CD14-positive monocyte (primary cell): ENCODE measurements at regions not wholly inside any gene's neighbourhood (a gene's known extent, or its start where the extent isn't known, plus 50 kb on each side); places are given as distances from the start of the nearest gene placed in this dataset.

Source experiments
- DNase-seq, 3 donors: peaks; one replicate each; pipeline ENCODE4 v3.0.0-alpha.2; 2011 to 2022
- H2AFZ ChIP-seq: 2 replicates; pipeline ENCODE4 v1.6.0; 2012; ENCODE audit warnings: mild to moderate bottlenecking, low read depth, low read length, inconsistent platforms; ENCODE audit not compliant: insufficient read depth, poor library complexity, severe bottlenecking
- H3K27ac ChIP-seq, 2 donors: 1 replicate in 1 of 2; 2 replicates in 1 of 2; pipeline ENCODE4 v1.5.1; 2012 to 2013; ENCODE audit warnings: low read length in 2 of 2, control low read depth in 1 of 2, inconsistent platforms in 1 of 2, low read depth in 1 of 2, mild to moderate bottlenecking in 1 of 2
- H3K27me3 ChIP-seq, 2 donors: one replicate each; pipeline versions ENCODE4 v1.6.0 to v1.6.1; 2011 to 2013; ENCODE audit warnings: low read length in 2 of 2; ENCODE audit not compliant: control insufficient read depth in 2 of 2, insufficient read depth in 2 of 2
- H3K36me3 ChIP-seq, 2 donors: replicated peaks in 1 of 2; 1 replicate in 1 of 2; 2 replicates in 1 of 2; pipeline versions ENCODE4 v1.5.1 to v1.6.1; 2012 to 2013; ENCODE audit warnings: low read length in 2 of 2, control low read depth in 1 of 2, inconsistent platforms in 1 of 2, mild to moderate bottlenecking in 1 of 2; ENCODE audit not compliant: insufficient read depth in 2 of 2, control insufficient read depth in 1 of 2
- H3K4me1 ChIP-seq, 2 donors: 1 replicate in 1 of 2; 2 replicates in 1 of 2; pipeline versions ENCODE4 v1.5.1 to v1.6.1; 2012 to 2013; ENCODE audit warnings: low read length in 2 of 2, control low read depth in 1 of 2, inconsistent platforms in 1 of 2, mild to moderate bottlenecking in 1 of 2, moderate library complexity in 1 of 2; ENCODE audit not compliant: insufficient read depth in 2 of 2, control insufficient read depth in 1 of 2
- H3K4me2 ChIP-seq: replicated peaks from 2 replicates; pipeline ENCODE3; 2012; ENCODE audit warnings: low read length, moderate library complexity, mild to moderate bottlenecking; ENCODE audit not compliant: poor library complexity, severe bottlenecking; ENCODE audit errors: extremely low read depth
- H3K4me3 ChIP-seq, 3 experiments: fragments of 200-600 bp in 1 of 3; sonication (generic) in 1 of 3; replicated peaks in 1 of 3; 1 replicate in 2 of 3; 2 replicates in 1 of 3; pipeline ENCODE4 v1.5.1; 2011 to 2013; ENCODE audit warnings: low read length in 3 of 3, mild to moderate bottlenecking in 3 of 3, control low read depth in 2 of 3, low read depth in 2 of 3, inconsistent platforms in 1 of 3, moderate library complexity in 1 of 3
- H3K79me2 ChIP-seq: 2 replicates; pipeline ENCODE4 v1.6.0; 2012; ENCODE audit warnings: mild to moderate bottlenecking, control low read depth, inconsistent platforms, low read length, moderate library complexity; ENCODE audit not compliant: insufficient read depth
- H3K9ac ChIP-seq: 2 replicates; pipeline ENCODE4 v1.6.0; 2017; ENCODE audit warnings: low read length, mild to moderate bottlenecking; ENCODE audit not compliant: insufficient read depth, poor library complexity, severe bottlenecking
- H3K9me3 ChIP-seq, 2 donors: replicated peaks in 1 of 2; 1 replicate in 1 of 2; 2 replicates in 1 of 2; pipeline versions ENCODE4 v1.5.1 to v1.6.1; 2012 to 2013; ENCODE audit warnings: low read length in 2 of 2, control low read depth in 1 of 2; ENCODE audit not compliant: control insufficient read depth in 1 of 2, insufficient read depth in 1 of 2
- H4K20me1 ChIP-seq: 2 replicates; pipeline ENCODE4 v1.6.0; 2012; ENCODE audit warnings: mild to moderate bottlenecking, low read length, control low read depth, moderate library complexity; ENCODE audit not compliant: insufficient read depth
- H3K27ac Mint-ChIP-seq, 7 donors: one replicate each; pipeline ENCODE4 v1.8.0; 2020; ENCODE audit warnings: mild to moderate bottlenecking in 7 of 7, mixed read lengths in 7 of 7, moderate library complexity in 6 of 7, inconsistent platforms in 2 of 7
- H3K27me3 Mint-ChIP-seq, 3 donors: one replicate each; pipeline ENCODE4 v1.8.0; 2021 to 2022; ENCODE audit warnings: low read depth in 3 of 3, mild to moderate bottlenecking in 3 of 3, mixed read lengths in 3 of 3, moderate library complexity in 3 of 3, inconsistent platforms in 1 of 3
- H3K36me3 Mint-ChIP-seq, 2 donors: one replicate each; pipeline ENCODE4 v1.8.0; 2020; ENCODE audit warnings: mixed read lengths in 2 of 2, inconsistent platforms in 1 of 2, mild to moderate bottlenecking in 1 of 2
- H3K4me1 Mint-ChIP-seq: one replicate; pipeline ENCODE4 v1.8.0; 2020; ENCODE audit warnings: mild to moderate bottlenecking, mixed read lengths
- H3K4me3 Mint-ChIP-seq, 2 donors: one replicate each; pipeline ENCODE4 v1.8.0; 2020; ENCODE audit warnings: mild to moderate bottlenecking in 2 of 2, mixed read lengths in 2 of 2, moderate library complexity in 1 of 2
- H3K9me3 Mint-ChIP-seq, 7 donors: one replicate each; pipeline ENCODE4 v1.8.0; 2020 to 2022; ENCODE audit warnings: mixed read lengths in 7 of 7, mild to moderate bottlenecking in 6 of 7, moderate library complexity in 6 of 7, inconsistent platforms in 2 of 7
- WGBS: methylation state at CpG from one replicate; pipeline ENCODE4 v1.1.5; 2013; ENCODE audit warnings: missing lambda C conversion rate; ENCODE audit not compliant: insufficient coverage; 5-methylcytosine and 5-hydroxymethylcytosine counted together
- intact Hi-C, 2 donors: fragments of 100-400 bp; cut with micrococcal nuclease; formaldehyde crosslinking; loops; one replicate each; pipeline versions ENCODE4 v1.15.0 to v1.15.1; 2023
- TF ChIP-seq, protein P1 (sequence below): fragments of 200-600 bp; IDR thresholded peaks from one replicate; pipeline ENCODE4 v1.8.0; 2022; ENCODE audit warnings: antibody characterized with exemption, mild to moderate bottlenecking

DNA sequence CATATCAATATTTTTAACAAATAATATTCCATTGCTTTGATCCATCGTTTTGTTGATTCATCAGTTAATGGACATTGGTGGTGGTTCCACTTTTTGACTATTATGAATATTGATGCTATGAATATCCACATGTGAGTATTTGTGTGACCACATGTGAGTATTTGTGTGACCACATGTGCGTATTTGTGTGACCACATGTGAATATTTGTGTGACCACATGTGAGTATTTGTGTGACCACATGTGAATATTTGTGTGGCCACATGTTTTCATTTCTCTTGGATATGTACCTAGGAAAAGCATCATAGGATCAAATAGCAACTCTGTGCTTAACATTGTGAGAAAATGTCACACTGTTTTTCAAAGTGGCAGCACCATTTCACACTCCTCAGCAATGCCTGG lies 433.6 kb upstream of the FRG1 start:
- 100% methylated on average over 1 of the region's 2 CpGs for WGBS
- Mint-ChIP-seq H3K4me3 (no peak overlapping the region), H3K27me3 (peaks cover 0 to 2% (median 0%) of the 10 kb centered on the region in 3 donors), H3K27ac (no peak overlapping the region), H3K36me3 (no peaks in the 10 kb centered on the region), H3K4me1 (no peaks in the 10 kb centered on the region), H3K9me3 (peaks cover 0 to 11% (median 4%) of the 10 kb centered on the region in 7 donors)
- Histone ChIP-seq H3K4me2 (no peak overlapping the region), H3K27ac (no peak overlapping the region), H3K4me3 (no peak overlapping the region), H4K20me1 (no peaks in the 10 kb centered on the region), H3K9me3 (peaks cover 0 to 3% of the 10 kb centered on the region in 2 donors), H3K36me3 (no peaks in the 10 kb centered on the region), H2AFZ (no peak overlapping the region), H3K27me3 (no peaks in the 10 kb centered on the region), H3K79me2 (no peaks in the 10 kb centered on the region), H3K9ac (no peak overlapping the region), H3K4me1 (no peaks in the 10 kb centered on the region)
- DNase-seq = no peak
- TF ChIP-seq, protein P1, sequence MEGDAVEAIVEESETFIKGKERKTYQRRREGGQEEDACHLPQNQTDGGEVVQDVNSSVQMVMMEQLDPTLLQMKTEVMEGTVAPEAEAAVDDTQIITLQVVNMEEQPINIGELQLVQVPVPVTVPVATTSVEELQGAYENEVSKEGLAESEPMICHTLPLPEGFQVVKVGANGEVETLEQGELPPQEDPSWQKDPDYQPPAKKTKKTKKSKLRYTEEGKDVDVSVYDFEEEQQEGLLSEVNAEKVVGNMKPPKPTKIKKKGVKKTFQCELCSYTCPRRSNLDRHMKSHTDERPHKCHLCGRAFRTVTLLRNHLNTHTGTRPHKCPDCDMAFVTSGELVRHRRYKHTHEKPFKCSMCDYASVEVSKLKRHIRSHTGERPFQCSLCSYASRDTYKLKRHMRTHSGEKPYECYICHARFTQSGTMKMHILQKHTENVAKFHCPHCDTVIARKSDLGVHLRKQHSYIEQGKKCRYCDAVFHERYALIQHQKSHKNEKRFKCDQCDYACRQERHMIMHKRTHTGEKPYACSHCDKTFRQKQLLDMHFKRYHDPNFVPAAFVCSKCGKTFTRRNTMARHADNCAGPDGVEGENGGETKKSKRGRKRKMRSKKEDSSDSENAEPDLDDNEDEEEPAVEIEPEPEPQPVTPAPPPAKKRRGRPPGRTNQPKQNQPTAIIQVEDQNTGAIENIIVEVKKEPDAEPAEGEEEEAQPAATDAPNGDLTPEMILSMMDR = no peak
- intact Hi-C loops = no loop called here

DNA sequence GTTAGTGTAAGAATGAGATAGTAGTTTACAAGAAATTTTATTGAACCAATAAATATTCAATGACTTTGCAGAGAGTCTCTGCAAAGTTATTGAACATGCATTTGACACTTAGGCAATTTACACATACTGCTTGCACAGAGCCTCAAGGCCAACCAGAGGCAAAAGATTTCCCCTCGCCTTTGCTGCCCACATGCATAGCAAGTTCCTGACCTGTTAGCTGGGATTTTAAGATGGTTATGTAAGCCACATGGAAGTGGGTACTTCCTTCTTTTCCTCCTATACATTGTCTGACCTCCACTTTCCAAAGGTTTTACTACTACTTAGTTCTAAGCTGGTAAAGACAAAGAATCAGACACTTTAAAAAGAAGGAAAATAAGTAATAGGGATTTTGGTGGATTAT lies 430.1 kb upstream of the FRG1 start:
- H3K4me1 Mint-ChIP-seq = no peaks in the 10 kb centered on the region
- DNase-seq = no peak
- Histone ChIP-seq H3K4me2 (no peak overlapping the region), H3K36me3 (no peaks in the 10 kb centered on the region), H2AFZ (no peak overlapping the region), H3K27ac (no peak overlapping the region), H3K4me1 (no peaks in the 10 kb centered on the region), H3K79me2 (no peaks in the 10 kb centered on the region), H3K9ac (no peak overlapping the region), H4K20me1 (no peaks in the 10 kb centered on the region), H3K27me3 (no peaks in the 10 kb centered on the region), H3K9me3 (peaks cover 0 to 3% of the 10 kb centered on the region in 2 donors), H3K4me3 (no peak overlapping the region)
- H3K36me3 Mint-ChIP-seq = no peaks in the 10 kb centered on the region
- peaks cover 0 to 8% (median 6%) of the 10 kb centered on the region in 7 donors for H3K9me3 Mint-ChIP-seq
- WGBS = no CpG with 5 or more reads among the region's 1 CpG
- peaks cover 0 to 2% (median 2%) of the 10 kb centered on the region in 3 donors for H3K27me3 Mint-ChIP-seq
- no peak overlapping the region for H3K27ac Mint-ChIP-seq
- TF ChIP-seq, protein P1 = no peak
- H3K4me3 Mint-ChIP-seq = no peak overlapping the region
- intact Hi-C loops = no loop called here
